Uterus (tissue), 2 donors: ENCODE measurements at regions not wholly inside any gene's neighbourhood (a gene's known extent, or its start where the extent isn't known, plus 50 kb on each side); places are given as distances from the start of the nearest gene placed in this dataset.

Experiments used
- POLR2A ChIP-seq, 2 donors: fragments of 450-650 bp; IDR thresholded peaks; one replicate each; pipeline ENCODE4 v1.6.1; 2016; ENCODE audit warnings: antibody characterized with exemption in 2 of 2, mild to moderate bottlenecking in 1 of 2, moderate library complexity in 1 of 2
- TF ChIP-seq, protein P1 (sequence below), 4 experiments: fragments of 200-600 bp in 2 of 4; fragments of 450-650 bp in 2 of 4; sonication (generic) in 2 of 4; IDR thresholded peaks; one replicate each; pipeline ENCODE4 v1.5.1; 2016 to 2019; ENCODE audit warnings: antibody characterized with exemption in 4 of 4, mild to moderate bottlenecking in 2 of 4, moderate library complexity in 1 of 4

DNA sequence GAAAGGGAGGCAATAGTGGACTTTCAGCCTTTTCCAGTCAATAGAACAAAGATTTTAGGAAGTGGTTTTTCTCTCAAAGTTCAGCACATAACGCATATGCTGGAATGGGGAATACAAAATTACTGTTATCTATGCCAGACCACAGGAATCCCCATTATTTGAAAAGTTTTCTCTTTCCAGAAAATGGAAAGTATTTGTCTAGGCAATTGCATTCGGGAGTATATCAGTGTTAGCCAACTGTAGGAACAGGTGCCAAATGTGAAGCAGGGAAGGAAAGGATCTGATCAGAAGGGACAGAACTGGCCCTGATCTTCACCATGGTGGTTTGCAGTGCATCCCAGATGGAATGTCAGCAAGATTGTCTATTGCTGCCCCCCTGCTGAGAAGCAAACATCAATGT, 213.6 kb downstream of the CPE start:
- TF ChIP-seq, protein P1, sequence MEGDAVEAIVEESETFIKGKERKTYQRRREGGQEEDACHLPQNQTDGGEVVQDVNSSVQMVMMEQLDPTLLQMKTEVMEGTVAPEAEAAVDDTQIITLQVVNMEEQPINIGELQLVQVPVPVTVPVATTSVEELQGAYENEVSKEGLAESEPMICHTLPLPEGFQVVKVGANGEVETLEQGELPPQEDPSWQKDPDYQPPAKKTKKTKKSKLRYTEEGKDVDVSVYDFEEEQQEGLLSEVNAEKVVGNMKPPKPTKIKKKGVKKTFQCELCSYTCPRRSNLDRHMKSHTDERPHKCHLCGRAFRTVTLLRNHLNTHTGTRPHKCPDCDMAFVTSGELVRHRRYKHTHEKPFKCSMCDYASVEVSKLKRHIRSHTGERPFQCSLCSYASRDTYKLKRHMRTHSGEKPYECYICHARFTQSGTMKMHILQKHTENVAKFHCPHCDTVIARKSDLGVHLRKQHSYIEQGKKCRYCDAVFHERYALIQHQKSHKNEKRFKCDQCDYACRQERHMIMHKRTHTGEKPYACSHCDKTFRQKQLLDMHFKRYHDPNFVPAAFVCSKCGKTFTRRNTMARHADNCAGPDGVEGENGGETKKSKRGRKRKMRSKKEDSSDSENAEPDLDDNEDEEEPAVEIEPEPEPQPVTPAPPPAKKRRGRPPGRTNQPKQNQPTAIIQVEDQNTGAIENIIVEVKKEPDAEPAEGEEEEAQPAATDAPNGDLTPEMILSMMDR (IDR thresholded peaks at IDR 0.05), result no peak
- no peak for TF ChIP-seq POLR2A (IDR thresholded peaks at IDR 0.05)
